SU-DHL-6 (cell line): ENCODE measurements at regions not wholly inside any gene's neighbourhood (a gene's known extent, or its start where the extent isn't known, plus 50 kb on each side); places are given as distances from the start of the nearest gene placed in this dataset.

Experiments
- CTCF ChIP-seq: fragments of 200-600 bp; sonication (generic); IDR thresholded peaks from one replicate; pipeline ENCODE4 v1.5.1; 2017; ENCODE audit warnings: antibody characterized with exemption, mild to moderate bottlenecking, low read length, moderate library complexity; ENCODE audit not compliant: insufficient read depth, poor library complexity, severe bottlenecking
- EZH2phosphoT487 ChIP-seq: fragments of 200-600 bp; sonication (generic), shearing (Covaris generic); conservative IDR thresholded peaks from 2 replicates; pipeline ENCODE4 v1.6.1; 2018; ENCODE audit warnings: mild to moderate bottlenecking, antibody characterized with exemption, low read length, moderate library complexity, mixed read lengths

GRCh38 chr3:197375001-197375441 lies 76.6 kb upstream of the DLG1 start:
- TF ChIP-seq CTCF: no peak
- no peak for TF ChIP-seq EZH2phosphoT487
